ENCODE measurements at regions not wholly inside any gene's neighbourhood (a gene's known extent, or its start where the extent isn't known, plus 50 kb on each side); places are given as distances from the start of the nearest gene placed in this dataset.

GRCh38 chr3:83670416-83670815 is 1288.4 kb upstream of the CADM2 start:
- TF ChIP-seq SMAD1 (IDR thresholded peaks at IDR 0.05; ENCODE audit: low read depth, partially characterized antibody): no peak
- no peak for TF ChIP-seq ZNF274 (IDR thresholded peaks at IDR 0.05; ENCODE audit: insufficient read depth, insufficient read length)
- TF ChIP-seq CTCF (IDR thresholded peaks at IDR 0.05 in 2 of 3, conservative IDR thresholded peaks at IDR 0.05 in 1 of 3; ENCODE audit: control insufficient read depth in 2 of 3, extremely low read depth in 1 of 3, insufficient read depth in 1 of 3, low read depth in 3 of 3, low read length in 3 of 3): no peak
- TF ChIP-seq RFX5 (IDR thresholded peaks at IDR 0.05; ENCODE audit: low read depth, low read length): no peak
- TF ChIP-seq CREB1 (IDR thresholded peaks at IDR 0.05; ENCODE audit: low read depth): no peak

All from GM12878 (cell line).